B cell (primary cell): ENCODE measurements at regions not wholly inside any gene's neighbourhood (a gene's known extent, or its start where the extent isn't known, plus 50 kb on each side); places are given as distances from the start of the nearest gene placed in this dataset.

ENCODE experiments used
- ATAC-seq: fragments of 200-7000 bp; cut with Tn5 transposase; one replicate; pipeline ENCODE4 v1.10.0; 2021; ENCODE audit warnings: low read depth, mild to moderate bottlenecking, moderate number of reproducible peaks, moderate library complexity
- CTCF ChIA-PET: fragments of 350-600 bp; sonication (Branson Sonifier 250); formaldehyde crosslinking; loops from one replicate; lab custom pipeline; 2021; ENCODE audit warnings: antibody characterized with exemption, inconsistent platforms; lab: Charles Lee
- POLR2A ChIA-PET: fragments of 350-600 bp; sonication (Branson Sonifier 250); formaldehyde crosslinking; loops from one replicate; lab custom pipeline; 2021; ENCODE audit warnings: antibody characterized with exemption; lab: Charles Lee
- DNase-seq: peaks from one replicate; pipeline ENCODE4 v3.0.0; 2013
- H2AFZ ChIP-seq: 2 replicates; pipeline ENCODE4 v1.6.1; 2012; ENCODE audit warnings: mild to moderate bottlenecking, low read depth, low read length; ENCODE audit not compliant: insufficient read depth, poor library complexity, severe bottlenecking
- H3K27ac ChIP-seq, 2 donors: 1 replicate in 1 of 2; 2 replicates in 1 of 2; pipeline ENCODE4 v1.5.1; 2012 to 2013; ENCODE audit warnings: low read length in 2 of 2, mild to moderate bottlenecking in 2 of 2, moderate library complexity in 1 of 2
- H3K27me3 ChIP-seq, 4 experiments: fragments of 200-600 bp in 1 of 4; sonication (generic) in 1 of 4; replicated peaks in 1 of 4; 1 replicate in 2 of 4; 2 replicates in 2 of 4; pipeline versions ENCODE4 v1.6.1 to v1.7.0; 2013 to 2016; ENCODE audit warnings: low read length in 3 of 4, mild to moderate bottlenecking in 2 of 4, mixed read lengths in 1 of 4, moderate library complexity in 1 of 4; ENCODE audit not compliant: insufficient read depth in 4 of 4, control insufficient read depth in 3 of 4; ENCODE audit errors: control extremely low read depth in 1 of 4
- H3K36me3 ChIP-seq, 2 experiments: replicated peaks in 1 of 2; 1 replicate in 1 of 2; 2 replicates in 1 of 2; pipeline versions ENCODE4 v1.6.1 to v1.7.1; 2013; ENCODE audit warnings: low read length in 1 of 2; ENCODE audit not compliant: insufficient read depth in 2 of 2, control insufficient read depth in 1 of 2; ENCODE audit errors: control extremely low read depth in 1 of 2, extremely low read depth in 1 of 2
- H3K4me1 ChIP-seq, 2 donors: fragments of 200-600 bp in 1 of 2; sonication (generic) in 1 of 2; 1 replicate in 1 of 2; 2 replicates in 1 of 2; pipeline versions ENCODE4 v1.5.1 to v1.6.1; 2013 to 2017; ENCODE audit warnings: low read length in 2 of 2; ENCODE audit not compliant: control insufficient read depth in 2 of 2, insufficient read depth in 2 of 2
- H3K4me2 ChIP-seq: replicated peaks from 2 replicates; pipeline ENCODE3; 2012; ENCODE audit warnings: mild to moderate bottlenecking, low read depth, low read length; ENCODE audit not compliant: poor library complexity, severe bottlenecking
- H3K4me3 ChIP-seq, 5 experiments: fragments of 200-600 bp in 1 of 5; sonication (generic) in 1 of 5; 1 replicate in 3 of 5; 2 replicates in 2 of 5; pipeline versions ENCODE4 v1.5.1 to v1.7.0; 2011 to 2016; ENCODE audit warnings: low read length in 4 of 5, mild to moderate bottlenecking in 4 of 5, low read depth in 2 of 5, control low read depth in 1 of 5, moderate library complexity in 1 of 5; ENCODE audit not compliant: insufficient read depth in 1 of 5; ENCODE audit errors: control extremely low read depth in 1 of 5, extremely low read depth in 1 of 5
- H3K79me2 ChIP-seq: fragments of 200-600 bp; sonication (generic); one replicate; pipeline ENCODE4 v1.6.0; 2016; ENCODE audit warnings: low read length; ENCODE audit not compliant: control insufficient read depth, insufficient read depth
- H3K9ac ChIP-seq: fragments of 200-600 bp; sonication (generic); 2 replicates; pipeline ENCODE4 v1.6.1; 2017; ENCODE audit warnings: mild to moderate bottlenecking, low read length, moderate library complexity
- H3K9me3 ChIP-seq, 3 donors: one replicate each; pipeline versions ENCODE4 v1.6.1 to v1.7.1; 2013; ENCODE audit warnings: low read length in 2 of 3; ENCODE audit not compliant: control insufficient read depth in 2 of 3, insufficient read depth in 1 of 3; ENCODE audit errors: control extremely low read depth in 1 of 3
- H4K20me1 ChIP-seq: 2 replicates; pipeline ENCODE4 v1.6.0; 2012; ENCODE audit warnings: mild to moderate bottlenecking, low read length; ENCODE audit not compliant: insufficient read depth, control insufficient read depth, poor library complexity, severe bottlenecking
- H3K27ac Mint-ChIP-seq: one replicate; pipeline ENCODE4 v1.8.0; 2021; ENCODE audit warnings: mixed read lengths
- H3K27me3 Mint-ChIP-seq: one replicate; pipeline ENCODE4 v1.8.0; 2021; ENCODE audit warnings: mixed read lengths
- H3K4me1 Mint-ChIP-seq: one replicate; pipeline ENCODE4 v1.8.0; 2021; ENCODE audit warnings: mixed read lengths
- H3K4me3 Mint-ChIP-seq: one replicate; pipeline ENCODE4 v1.8.0; 2021; ENCODE audit warnings: mixed read lengths
- H3K9me3 Mint-ChIP-seq: one replicate; pipeline ENCODE4 v1.8.0; 2022; ENCODE audit warnings: mixed read lengths; ENCODE audit not compliant: insufficient read depth
- EZH2 ChIP-seq: IDR thresholded peaks from 2 replicates; pipeline ENCODE4 v1.6.1; 2012; ENCODE audit warnings: borderline replicate concordance, low read depth, mild to moderate bottlenecking, moderate library complexity, low read length; ENCODE audit not compliant: insufficient read depth, poor library complexity, severe bottlenecking
- WGBS: methylation state at CpG from one replicate; pipeline ENCODE4 v1.1.5; 2013; ENCODE audit warnings: missing lambda C conversion rate; ENCODE audit not compliant: insufficient coverage; 5-methylcytosine and 5-hydroxymethylcytosine counted together
- intact Hi-C: fragments of 100-400 bp; cut with micrococcal nuclease; formaldehyde crosslinking; loops from one replicate; pipeline ENCODE4 v1.10.0; 2022
- TF ChIP-seq, protein P1 (sequence below): fragments of 200-600 bp; IDR thresholded peaks from one replicate; pipeline ENCODE4 v1.8.0; 2022; ENCODE audit warnings: antibody characterized with exemption, mild to moderate bottlenecking

DNA sequence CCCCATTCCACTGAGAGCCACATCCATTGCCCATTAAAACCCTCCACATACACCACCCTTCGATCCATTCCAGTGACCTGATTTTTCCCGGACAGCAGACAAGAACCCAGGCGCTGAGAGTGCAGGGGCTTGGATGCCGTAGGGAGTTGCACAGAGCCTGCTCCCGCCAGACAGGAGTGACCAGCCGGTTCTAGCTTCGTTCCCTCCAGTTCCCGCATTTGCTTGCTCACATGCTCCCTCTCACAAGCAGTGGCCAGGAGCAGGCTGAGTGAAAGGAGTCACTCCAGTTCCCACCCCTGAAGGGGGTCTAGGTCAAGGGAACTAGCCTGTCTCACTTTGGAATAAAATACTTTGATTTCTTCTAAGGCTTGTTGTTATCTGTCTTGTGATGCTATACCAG, 119.5 kb downstream of the SKIDA1 start:
- Histone ChIP-seq H3K4me2 (no peak overlapping the region), H3K27ac (no peak overlapping the region), H3K4me1 (no peaks in the 10 kb centered on the region), H3K27me3 (no peaks in the 10 kb centered on the region), H3K9ac (no peak overlapping the region), H3K4me3 (no peak overlapping the region), H4K20me1 (no peaks in the 10 kb centered on the region), H3K79me2 (no peaks in the 10 kb centered on the region), H3K36me3 (no peaks in the 10 kb centered on the region), H3K9me3 (peaks cover 0 to 6% (median 0%) of the 10 kb centered on the region in 3 donors), H2AFZ (no peak overlapping the region)
- Mint-ChIP-seq H3K27ac (no peak overlapping the region), H3K4me3 (no peak overlapping the region), H3K9me3 (no peaks in the 10 kb centered on the region), H3K4me1 (no peaks in the 10 kb centered on the region), H3K27me3 (peaks cover 6% of the 10 kb centered on the region)
- intact Hi-C loops = no loop called here
- TF ChIP-seq, protein P1, sequence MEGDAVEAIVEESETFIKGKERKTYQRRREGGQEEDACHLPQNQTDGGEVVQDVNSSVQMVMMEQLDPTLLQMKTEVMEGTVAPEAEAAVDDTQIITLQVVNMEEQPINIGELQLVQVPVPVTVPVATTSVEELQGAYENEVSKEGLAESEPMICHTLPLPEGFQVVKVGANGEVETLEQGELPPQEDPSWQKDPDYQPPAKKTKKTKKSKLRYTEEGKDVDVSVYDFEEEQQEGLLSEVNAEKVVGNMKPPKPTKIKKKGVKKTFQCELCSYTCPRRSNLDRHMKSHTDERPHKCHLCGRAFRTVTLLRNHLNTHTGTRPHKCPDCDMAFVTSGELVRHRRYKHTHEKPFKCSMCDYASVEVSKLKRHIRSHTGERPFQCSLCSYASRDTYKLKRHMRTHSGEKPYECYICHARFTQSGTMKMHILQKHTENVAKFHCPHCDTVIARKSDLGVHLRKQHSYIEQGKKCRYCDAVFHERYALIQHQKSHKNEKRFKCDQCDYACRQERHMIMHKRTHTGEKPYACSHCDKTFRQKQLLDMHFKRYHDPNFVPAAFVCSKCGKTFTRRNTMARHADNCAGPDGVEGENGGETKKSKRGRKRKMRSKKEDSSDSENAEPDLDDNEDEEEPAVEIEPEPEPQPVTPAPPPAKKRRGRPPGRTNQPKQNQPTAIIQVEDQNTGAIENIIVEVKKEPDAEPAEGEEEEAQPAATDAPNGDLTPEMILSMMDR = no peak
- no peak for TF ChIP-seq EZH2
- ChIA-PET CTCF (no interaction called here), POLR2A (no interaction called here)
- DNase-seq (no peak), ATAC-seq (no peak)
- WGBS = 97% methylated on average over 8 of the region's 8 CpGs

DNA sequence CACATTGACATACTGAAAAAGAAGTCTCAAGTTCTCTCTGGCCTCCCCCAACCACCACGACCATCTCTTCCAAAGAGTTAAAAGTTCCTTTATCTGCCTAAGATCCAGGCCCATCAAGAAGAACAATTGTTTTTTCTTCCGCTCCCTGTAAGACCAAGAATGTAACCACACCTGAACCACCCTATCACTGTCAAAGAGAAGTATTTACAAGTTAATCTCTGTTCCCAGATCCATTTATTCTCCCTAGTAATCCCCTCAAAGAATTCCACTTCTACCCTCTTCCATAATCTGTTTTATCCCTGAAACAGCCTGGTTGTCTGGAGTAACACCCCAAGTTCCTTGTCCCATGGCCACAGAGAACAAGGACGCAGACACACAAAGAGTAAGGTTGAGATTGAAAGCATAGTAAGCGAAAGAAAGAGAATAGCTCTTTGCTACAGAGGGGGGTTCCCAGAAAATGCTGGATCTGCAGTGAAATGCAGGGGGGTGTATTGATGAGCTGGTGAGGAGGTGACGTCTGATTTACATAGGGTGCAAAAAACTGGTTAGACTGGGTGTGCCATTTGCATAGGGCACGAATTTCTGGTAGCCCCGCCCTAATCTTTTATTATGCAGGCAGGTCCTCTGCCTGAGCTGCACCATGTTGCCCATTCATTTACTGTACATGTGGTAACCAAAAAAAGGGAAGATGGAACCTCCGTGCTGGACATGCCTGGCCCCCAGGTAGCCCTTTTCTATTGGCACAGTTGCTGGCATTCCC, 122.0 kb downstream of the SKIDA1 start:
- ATAC-seq (no peak), DNase-seq (no peak)
- H3K4me3 ChIP-seq = no peak overlapping the region
- H3K9me3 ChIP-seq = peaks cover 0 to 6% (median 0%) of the 10 kb centered on the region in 3 donors
- H3K4me1 ChIP-seq = no peaks in the 10 kb centered on the region
- no peak overlapping the region for H2AFZ ChIP-seq
- Mint-ChIP-seq H3K27ac (no peak overlapping the region), H3K9me3 (no peaks in the 10 kb centered on the region), H3K4me1 (no peaks in the 10 kb centered on the region), H3K27me3 (peaks cover 9% of the 10 kb centered on the region), H3K4me3 (no peak overlapping the region)
- no peaks in the 10 kb centered on the region for H3K36me3 ChIP-seq
- TF ChIP-seq, protein P1 = no peak
- no peak for TF ChIP-seq EZH2
- H3K9ac ChIP-seq = no peak overlapping the region
- POLR2A ChIA-PET = no interaction called here
- 83% methylated on average over 8 of the region's 8 CpGs for WGBS
- no peak overlapping the region for H3K27ac ChIP-seq
- H4K20me1 ChIP-seq = no peaks in the 10 kb centered on the region
- no peak overlapping the region for H3K4me2 ChIP-seq
- no peaks in the 10 kb centered on the region for H3K27me3 ChIP-seq
- intact Hi-C loops = no loop called here
- H3K79me2 ChIP-seq = no peaks in the 10 kb centered on the region
- CTCF ChIA-PET = no interaction called here
